ENCODE measurements at regions not wholly inside any gene's neighbourhood (a gene's known extent, or its start where the extent isn't known, plus 50 kb on each side); places are given as distances from the start of the nearest gene placed in this dataset.

- no peak for DNase-seq
These were observed 462.9 kb upstream of the ZFHX3 start for GRCh38 chr16:73510852-73511251.

GRCh38 chr16:73506568-73507056 is 458.7 kb upstream of the ZFHX3 start:
- no peak for DNase-seq

- no peak for DNase-seq
These were observed 457.6 kb upstream of the ZFHX3 start for GRCh38 chr16:73505577-73505976.

GRCh38 chr16:73504591-73505575 is 457.0 kb upstream of the ZFHX3 start:
- DNase-seq: no peak

- no peak for DNase-seq
These were observed 455.2 kb upstream of the ZFHX3 start for GRCh38 chr16:73503093-73503492.

GRCh38 chr16:73499276-73499675 is 451.3 kb upstream of the ZFHX3 start:
- DNase-seq: peak; percentile 40

- DNase-seq: no peak
These were observed 438.0 kb upstream of the ZFHX3 start for GRCh38 chr16:73485880-73486279.

- peak; percentile 3 for DNase-seq
These were observed 436.2 kb upstream of the ZFHX3 start for GRCh38 chr16:73483934-73484711.

GRCh38 chr16:73483076-73483791 is 435.3 kb upstream of the ZFHX3 start:
- DNase-seq: no peak

GRCh38 chr16:73482310-73482709 is 434.4 kb upstream of the ZFHX3 start:
- DNase-seq: no peak

GRCh38 chr16:73480381-73480780 is 432.5 kb upstream of the ZFHX3 start:
- no peak for DNase-seq

- DNase-seq: no peak
These were observed 425.8 kb upstream of the ZFHX3 start for GRCh38 chr16:73473713-73474112.

GRCh38 chr16:73464834-73465233 is 416.9 kb upstream of the ZFHX3 start:
- no peak for DNase-seq

GRCh38 chr16:73459586-73459985 is 411.7 kb upstream of the ZFHX3 start:
- no peak for DNase-seq

- no peak for DNase-seq
These were observed 409.9 kb upstream of the ZFHX3 start for GRCh38 chr16:73457851-73458250.

GRCh38 chr16:73448970-73449369 is 401.0 kb upstream of the ZFHX3 start:
- DNase-seq: no peak

- DNase-seq: no peak
These were observed 399.9 kb upstream of the ZFHX3 start for GRCh38 chr16:73447846-73448245.

GRCh38 chr16:73434621-73435020 is 386.7 kb upstream of the ZFHX3 start:
- DNase-seq: no peak

GRCh38 chr16:73433731-73434307 is 385.9 kb upstream of the ZFHX3 start:
- DNase-seq: no peak

- DNase-seq: peak; percentile 31
These were observed 385.2 kb upstream of the ZFHX3 start for GRCh38 chr16:73432850-73433730.

GRCh38 chr16:73430138-73430537 is 382.2 kb upstream of the ZFHX3 start:
- DNase-seq: no peak

GRCh38 chr16:73428121-73428520 is 380.2 kb upstream of the ZFHX3 start:
- no peak for DNase-seq
